ENCODE measurements at regions not wholly inside any gene's neighbourhood (a gene's known extent, or its start where the extent isn't known, plus 50 kb on each side); places are given as distances from the start of the nearest gene placed in this dataset.
A peak's percentile ranks its signal among the peaks of the same experiment; 100 is the strongest.

GRCh38 chr3:187464682-187465081 is 96.5 kb downstream of the RTP4 start (continued):
- TF ChIP-seq ZNF609 (CRISPR knock-in tag; IDR thresholded peaks at IDR 0.05; ENCODE audit: borderline replicate concordance) = no peak
- TF ChIP-seq ZNF639 (CRISPR knock-in tag; conservative IDR thresholded peaks at IDR 0.05 in 1 of 2, IDR thresholded peaks at IDR 0.05 in 1 of 2) = peak in 1 of 2 experiments; percentile 69; a peak in 2 of 4 replicates
- no peak for TF ChIP-seq BRF1 (IDR thresholded peaks at IDR 0.05; ENCODE audit: borderline replicate concordance, extremely low read depth, insufficient read length)
- TF ChIP-seq U2AF2 (optimal IDR thresholded peaks at IDR 0.05; ENCODE audit: low read depth, low read length) = no peak

Data from K562 (cell line).